HG03439 (cell line): ENCODE measurements at regions not wholly inside any gene's neighbourhood (a gene's known extent, or its start where the extent isn't known, plus 50 kb on each side); places are given as distances from the start of the nearest gene placed in this dataset.

Experiments used
- ATAC-seq: cut with Tn5 transposase; IDR thresholded peaks from one replicate; pipeline ENCODE4 v1.9.1; 2021; ENCODE audit warnings: mild to moderate bottlenecking, moderate library complexity; ENCODE audit not compliant: unreplicated experiment

GRCh38 chr13:105599477-105600037, 935.9 kb downstream of the EFNB2 start:
- no peak for ATAC-seq

- no peak for ATAC-seq
Observed at GRCh38 chr13:105598529-105598928, 936.9 kb downstream of the EFNB2 start.

- no peak for ATAC-seq
Observed at GRCh38 chr13:105597573-105597972, 937.9 kb downstream of the EFNB2 start.

- ATAC-seq = no peak
Observed at GRCh38 chr13:105595471-105595870, 940.0 kb downstream of the EFNB2 start.

- no peak for ATAC-seq
Observed at GRCh38 chr13:105591277-105591676, 944.2 kb downstream of the EFNB2 start.

- ATAC-seq = no peak
Observed at GRCh38 chr13:105587786-105588185, 947.7 kb downstream of the EFNB2 start.

GRCh38 chr13:105579821-105580710, 955.4 kb downstream of the EFNB2 start:
- no peak for ATAC-seq

- no peak for ATAC-seq
Observed at GRCh38 chr13:105573136-105573535, 962.3 kb downstream of the EFNB2 start.

GRCh38 chr13:105572401-105572800, 963.1 kb downstream of the EFNB2 start:
- no peak for ATAC-seq

- no peak for ATAC-seq
Observed at GRCh38 chr13:105569816-105570215, 965.6 kb downstream of the EFNB2 start.

GRCh38 chr13:105567951-105568525, 967.4 kb downstream of the EFNB2 start:
- ATAC-seq = no peak

- ATAC-seq = no peak
Observed at GRCh38 chr13:105565136-105565727, 970.2 kb downstream of the EFNB2 start.

- ATAC-seq = no peak
Observed at GRCh38 chr13:105552078-105552477, 983.4 kb downstream of the EFNB2 start.

- no peak for ATAC-seq
Observed at GRCh38 chr13:105547851-105548250, 987.6 kb downstream of the EFNB2 start.

- no peak for ATAC-seq
Observed at GRCh38 chr13:105545811-105546210, 989.7 kb downstream of the EFNB2 start.

GRCh38 chr13:105543742-105544141, 991.7 kb downstream of the EFNB2 start:
- ATAC-seq = no peak

GRCh38 chr13:105541565-105541964, 993.9 kb downstream of the EFNB2 start:
- ATAC-seq = no peak

- ATAC-seq = no peak
Observed at GRCh38 chr13:105538346-105538745, 997.1 kb downstream of the EFNB2 start.

- ATAC-seq = no peak
Observed at GRCh38 chr13:105537113-105537512, 998.3 kb downstream of the EFNB2 start.

GRCh38 chr13:105530468-105530867, 1005.0 kb downstream of the EFNB2 start:
- no peak for ATAC-seq

- no peak for ATAC-seq
Observed at GRCh38 chr13:105527127-105527526, 1008.3 kb downstream of the EFNB2 start.

- ATAC-seq = no peak
Observed at GRCh38 chr13:105519771-105520170, 1015.7 kb downstream of the EFNB2 start.
